Effector memory CD8-positive, alpha-beta T cell (primary cell): ENCODE measurements at regions not wholly inside any gene's neighbourhood (a gene's known extent, or its start where the extent isn't known, plus 50 kb on each side); places are given as distances from the start of the nearest gene placed in this dataset.
"Not testable (repeated sequence)": the region's sequence is repeated elsewhere in the genome, so short reads cannot be mapped to it uniquely, and the experiment has no call there.

Experiments
- ATAC-seq: fragments of 150-1000 bp; cut with Tn5 transposase; replicated peaks from 2 replicates; pipeline ENCODE4 v1.10.0; 2021; ENCODE audit warnings: mild to moderate bottlenecking, moderate library complexity
- DNase-seq, 3 experiments: peaks; one replicate each; pipeline ENCODE4 v3.0.0; 2021
- H3K27ac Mint-ChIP-seq, 2 donors: one replicate each; pipeline ENCODE4 v1.8.0; 2022; ENCODE audit warnings: mild to moderate bottlenecking in 2 of 2, mixed read lengths in 2 of 2, moderate library complexity in 2 of 2
- H3K27me3 Mint-ChIP-seq, 2 donors: one replicate each; pipeline ENCODE4 v1.8.0; 2022; ENCODE audit warnings: mixed read lengths in 2 of 2
- H3K36me3 Mint-ChIP-seq: one replicate; pipeline ENCODE4 v1.8.0; 2022; ENCODE audit warnings: mild to moderate bottlenecking, moderate library complexity, mixed read lengths; ENCODE audit not compliant: insufficient read depth
- H3K4me1 Mint-ChIP-seq, 2 donors: one replicate each; pipeline ENCODE4 v1.8.0; 2022; ENCODE audit warnings: low read depth in 2 of 2, mixed read lengths in 2 of 2
- H3K4me3 Mint-ChIP-seq, 2 donors: one replicate each; pipeline ENCODE4 v1.8.0; 2022; ENCODE audit warnings: mild to moderate bottlenecking in 2 of 2, mixed read lengths in 2 of 2, moderate library complexity in 2 of 2
- H3K9me3 Mint-ChIP-seq, 2 donors: one replicate each; pipeline ENCODE4 v1.8.0; 2022; ENCODE audit warnings: mixed read lengths in 2 of 2

GRCh38 chr1:82782599-82782998 lies 981.9 kb downstream of the ADGRL2 start:
- no peaks in the 10 kb centered on the region for H3K4me1 Mint-ChIP-seq
- H3K4me3 Mint-ChIP-seq, result no peak overlapping the region
- no peak for DNase-seq
- no peaks in the 10 kb centered on the region for H3K36me3 Mint-ChIP-seq
- no peak overlapping the region for H3K27ac Mint-ChIP-seq
- no peak for ATAC-seq
- peaks cover 3 to 13% of the 10 kb centered on the region in 2 donors for H3K9me3 Mint-ChIP-seq
- no peaks in the 10 kb centered on the region for H3K27me3 Mint-ChIP-seq

GRCh38 chr1:82778612-82779011 lies 977.9 kb downstream of the ADGRL2 start:
- H3K9me3 Mint-ChIP-seq, result peaks cover 6 to 20% of the 10 kb centered on the region in 2 donors
- no peak for ATAC-seq
- DNase-seq, result no peak
- no peak overlapping the region for H3K27ac Mint-ChIP-seq
- no peaks in the 10 kb centered on the region for H3K4me1 Mint-ChIP-seq
- H3K27me3 Mint-ChIP-seq, result no peaks in the 10 kb centered on the region
- no peak overlapping the region for H3K4me3 Mint-ChIP-seq
- H3K36me3 Mint-ChIP-seq, result no peaks in the 10 kb centered on the region

GRCh38 chr1:82777240-82777639 lies 976.5 kb downstream of the ADGRL2 start:
- DNase-seq, result no peak
- H3K27ac Mint-ChIP-seq, result no peak overlapping the region
- H3K4me1 Mint-ChIP-seq, result no peaks in the 10 kb centered on the region
- no peaks in the 10 kb centered on the region for H3K27me3 Mint-ChIP-seq
- no peak overlapping the region for H3K4me3 Mint-ChIP-seq
- ATAC-seq, result no peak
- H3K9me3 Mint-ChIP-seq, result peaks cover 6 to 20% of the 10 kb centered on the region in 2 donors
- H3K36me3 Mint-ChIP-seq, result no peaks in the 10 kb centered on the region

- not testable (repeated sequence) for H3K4me1 Mint-ChIP-seq, ATAC-seq, H3K4me3 Mint-ChIP-seq, H3K36me3 Mint-ChIP-seq, DNase-seq, H3K27ac Mint-ChIP-seq, H3K27me3 Mint-ChIP-seq
- peaks cover 4 to 24% of the 10 kb centered on the region in 2 donors for H3K9me3 Mint-ChIP-seq
Observed at GRCh38 chr1:82776730-82777129, 976.0 kb downstream of the ADGRL2 start.

GRCh38 chr1:82775406-82776000 lies 974.8 kb downstream of the ADGRL2 start:
- Mint-ChIP-seq H3K4me1 (no peaks in the 10 kb centered on the region), H3K9me3 (peaks cover 6 to 29% of the 10 kb centered on the region in 2 donors), H3K4me3 (no peak overlapping the region), H3K27ac (no peak overlapping the region), H3K27me3 (no peaks in the 10 kb centered on the region), H3K36me3 (no peaks in the 10 kb centered on the region)
- DNase-seq, result no peak
- ATAC-seq, result no peak

GRCh38 chr1:82762829-82763532 lies 962.2 kb downstream of the ADGRL2 start:
- Mint-ChIP-seq H3K27ac (no peak overlapping the region), H3K27me3 (no peaks in the 10 kb centered on the region), H3K4me3 (no peak overlapping the region), H3K36me3 (no peaks in the 10 kb centered on the region), H3K4me1 (no peaks in the 10 kb centered on the region), H3K9me3 (peaks cover 6 to 11% of the 10 kb centered on the region in 2 donors)
- no peak for ATAC-seq
- no peak for DNase-seq

GRCh38 chr1:82759035-82759434 lies 958.3 kb downstream of the ADGRL2 start:
- DNase-seq, result no peak
- H3K4me3 Mint-ChIP-seq, result no peak overlapping the region
- no peak for ATAC-seq

GRCh38 chr1:82755671-82756070 lies 954.9 kb downstream of the ADGRL2 start:
- ATAC-seq (no peak), DNase-seq (no peak)
- Mint-ChIP-seq H3K9me3 (peaks cover 0 to 6% of the 10 kb centered on the region in 2 donors), H3K36me3 (no peaks in the 10 kb centered on the region), H3K4me3 (no peak overlapping the region), H3K27me3 (no peaks in the 10 kb centered on the region), H3K27ac (no peak overlapping the region), H3K4me1 (no peaks in the 10 kb centered on the region)

More at GRCh38 chr1:82759035-82759434, 958.3 kb downstream of the ADGRL2 start:
- H3K9me3 Mint-ChIP-seq, result peaks cover 0 to 4% of the 10 kb centered on the region in 2 donors
- H3K4me1 Mint-ChIP-seq, result no peaks in the 10 kb centered on the region
- no peaks in the 10 kb centered on the region for H3K27me3 Mint-ChIP-seq
- no peak overlapping the region for H3K27ac Mint-ChIP-seq
- H3K36me3 Mint-ChIP-seq, result no peaks in the 10 kb centered on the region

- H3K27me3 Mint-ChIP-seq, result no peaks in the 10 kb centered on the region
- no peak for ATAC-seq
- DNase-seq, result no peak
- H3K4me3 Mint-ChIP-seq, result no peak overlapping the region
- no peaks in the 10 kb centered on the region for H3K36me3 Mint-ChIP-seq
- H3K27ac Mint-ChIP-seq, result no peak overlapping the region
- peaks cover 0 to 6% of the 10 kb centered on the region in 2 donors for H3K9me3 Mint-ChIP-seq
- no peaks in the 10 kb centered on the region for H3K4me1 Mint-ChIP-seq
Observed at GRCh38 chr1:82755191-82755590, 954.5 kb downstream of the ADGRL2 start.

GRCh38 chr1:82752046-82752445 lies 951.3 kb downstream of the ADGRL2 start:
- ATAC-seq, result no peak
- H3K36me3 Mint-ChIP-seq, result no peaks in the 10 kb centered on the region
- H3K4me3 Mint-ChIP-seq, result no peak overlapping the region
- H3K4me1 Mint-ChIP-seq, result no peaks in the 10 kb centered on the region
- H3K27me3 Mint-ChIP-seq, result no peaks in the 10 kb centered on the region
- no peak for DNase-seq
- peaks cover 5 to 7% of the 10 kb centered on the region in 2 donors for H3K9me3 Mint-ChIP-seq
- no peak overlapping the region for H3K27ac Mint-ChIP-seq

- Mint-ChIP-seq H3K9me3 (peaks cover 0 to 3% of the 10 kb centered on the region in 2 donors), H3K36me3 (no peaks in the 10 kb centered on the region), H3K27ac (no peak overlapping the region), H3K27me3 (no peaks in the 10 kb centered on the region), H3K4me3 (no peak overlapping the region), H3K4me1 (no peaks in the 10 kb centered on the region)
- ATAC-seq (no peak), DNase-seq (no peak)
Observed at GRCh38 chr1:82733645-82734044, 932.9 kb downstream of the ADGRL2 start.

GRCh38 chr1:82731216-82731615 lies 930.5 kb downstream of the ADGRL2 start:
- Mint-ChIP-seq H3K4me3 (no peak overlapping the region), H3K36me3 (no peaks in the 10 kb centered on the region), H3K4me1 (no peaks in the 10 kb centered on the region), H3K27ac (no peak overlapping the region), H3K9me3 (peaks cover 0 to 3% of the 10 kb centered on the region in 2 donors), H3K27me3 (no peaks in the 10 kb centered on the region)
- DNase-seq (no peak), ATAC-seq (no peak)

GRCh38 chr1:82728206-82728605 lies 927.5 kb downstream of the ADGRL2 start:
- Mint-ChIP-seq H3K27me3 (no peaks in the 10 kb centered on the region), H3K27ac (no peak overlapping the region), H3K36me3 (no peaks in the 10 kb centered on the region), H3K9me3 (peaks cover 5% of the 10 kb centered on the region in 2 donors), H3K4me3 (no peak overlapping the region), H3K4me1 (no peaks in the 10 kb centered on the region)
- DNase-seq, result no peak
- no peak for ATAC-seq

- H3K27ac Mint-ChIP-seq, result no peak overlapping the region
- peaks cover 5% of the 10 kb centered on the region in 2 donors for H3K9me3 Mint-ChIP-seq
- no peaks in the 10 kb centered on the region for H3K4me1 Mint-ChIP-seq
- DNase-seq (no peak), ATAC-seq (no peak)
- no peaks in the 10 kb centered on the region for H3K36me3 Mint-ChIP-seq
- H3K27me3 Mint-ChIP-seq, result no peaks in the 10 kb centered on the region
- H3K4me3 Mint-ChIP-seq, result no peak overlapping the region
Observed at GRCh38 chr1:82724246-82724645, 923.5 kb downstream of the ADGRL2 start.
